GM18858 (cell line): ENCODE measurements at regions not wholly inside any gene's neighbourhood (a gene's known extent, or its start where the extent isn't known, plus 50 kb on each side); places are given as distances from the start of the nearest gene placed in this dataset.
A peak's percentile ranks its signal among the peaks of the same experiment; 100 is the strongest.

Source experiments
- ATAC-seq: cut with Tn5 transposase; IDR thresholded peaks from one replicate; pipeline ENCODE4 v1.9.1; 2021; ENCODE audit not compliant: unreplicated experiment

- ATAC-seq: no peak
These were observed 289.3 kb downstream of the BCOR start for GRCh38 chrX:39808471-39808917.

GRCh38 chrX:39809331-39809730 is 288.4 kb downstream of the BCOR start:
- ATAC-seq: no peak

- ATAC-seq: no peak
These were observed 286.9 kb downstream of the BCOR start for GRCh38 chrX:39810901-39811300.

GRCh38 chrX:39811376-39811775 is 286.4 kb downstream of the BCOR start:
- ATAC-seq: no peak

- ATAC-seq: no peak
These were observed 284.0 kb downstream of the BCOR start for GRCh38 chrX:39813631-39814277.

GRCh38 chrX:39814391-39814790 is 283.4 kb downstream of the BCOR start:
- no peak for ATAC-seq

GRCh38 chrX:39815631-39816030 is 282.1 kb downstream of the BCOR start:
- peak; percentile 83 for ATAC-seq

GRCh38 chrX:39816871-39817731 is 280.7 kb downstream of the BCOR start:
- no peak for ATAC-seq

- no peak for ATAC-seq
These were observed 279.8 kb downstream of the BCOR start for GRCh38 chrX:39817754-39818470.

- ATAC-seq: no peak
These were observed 279.0 kb downstream of the BCOR start for GRCh38 chrX:39818750-39819149.

- ATAC-seq: no peak
These were observed 277.6 kb downstream of the BCOR start for GRCh38 chrX:39819921-39820849.

- no peak for ATAC-seq
These were observed 276.6 kb downstream of the BCOR start for GRCh38 chrX:39820938-39821708.

- ATAC-seq: no peak
These were observed 276.1 kb downstream of the BCOR start for GRCh38 chrX:39821709-39822095.

- no peak for ATAC-seq
These were observed 275.5 kb downstream of the BCOR start for GRCh38 chrX:39822133-39822748.

- ATAC-seq: no peak
These were observed 274.3 kb downstream of the BCOR start for GRCh38 chrX:39823424-39823823.

GRCh38 chrX:39823854-39824253 is 273.9 kb downstream of the BCOR start:
- ATAC-seq: no peak

- ATAC-seq: no peak
These were observed 270.8 kb downstream of the BCOR start for GRCh38 chrX:39826813-39827543.

GRCh38 chrX:39827951-39828350 is 269.8 kb downstream of the BCOR start:
- ATAC-seq: peak; percentile 57

GRCh38 chrX:39828971-39829370 is 268.8 kb downstream of the BCOR start:
- ATAC-seq: no peak
